Stimulated activated naive CD8-positive, alpha-beta T cell treated with anti-CD3 and anti-CD28 coated beads, Interleukin-15, amount 100 ng/mL, for 72 hours (primary cell): ENCODE measurements at regions not wholly inside any gene's neighbourhood (a gene's known extent, or its start where the extent isn't known, plus 50 kb on each side); places are given as distances from the start of the nearest gene placed in this dataset.
"Not testable (repeated sequence)": the region's sequence is repeated elsewhere in the genome, so short reads cannot be mapped to it uniquely, and the experiment has no call there.

Experiments
- ATAC-seq: fragments of 150-1000 bp; cut with Tn5 transposase; 2 replicates; pipeline ENCODE4 v1.10.0; 2021; ENCODE audit warnings: mild to moderate bottlenecking, moderate library complexity
- DNase-seq, 2 donors: peaks; one replicate each; pipeline ENCODE4 v3.0.0; 2021 to 2022
- H3K27ac Mint-ChIP-seq, 2 donors: one replicate each; pipeline ENCODE4 v1.8.0; 2022; ENCODE audit warnings: mild to moderate bottlenecking in 2 of 2, mixed read lengths in 2 of 2, moderate library complexity in 2 of 2
- H3K27me3 Mint-ChIP-seq: one replicate; pipeline ENCODE4 v1.8.0; 2022; ENCODE audit warnings: mixed read lengths
- H3K4me1 Mint-ChIP-seq: one replicate; pipeline ENCODE4 v1.8.0; 2022; ENCODE audit warnings: mild to moderate bottlenecking, mixed read lengths
- H3K4me3 Mint-ChIP-seq, 2 donors: one replicate each; pipeline ENCODE4 v1.8.0; 2022; ENCODE audit warnings: mild to moderate bottlenecking in 2 of 2, mixed read lengths in 2 of 2, moderate library complexity in 1 of 2
- H3K9me3 Mint-ChIP-seq, 2 donors: one replicate each; pipeline ENCODE4 v1.8.0; 2022; ENCODE audit warnings: mixed read lengths in 2 of 2

GRCh38 chr14:57044101-57044973, 224.4 kb downstream of the EXOC5 start:
- not testable (repeated sequence) for H3K27ac Mint-ChIP-seq, ATAC-seq, H3K4me3 Mint-ChIP-seq, H3K9me3 Mint-ChIP-seq, H3K4me1 Mint-ChIP-seq, DNase-seq
- peaks cover 34% of the 10 kb centered on the region for H3K27me3 Mint-ChIP-seq

- DNase-seq (no peak), ATAC-seq (no peak)
- H3K9me3 Mint-ChIP-seq, result peaks cover 0 to 8% of the 10 kb centered on the region in 2 donors
- H3K27ac Mint-ChIP-seq, result no peak overlapping the region
- no peak overlapping the region for H3K4me3 Mint-ChIP-seq
- no peaks in the 10 kb centered on the region for H3K4me1 Mint-ChIP-seq
- H3K27me3 Mint-ChIP-seq, result peaks cover 32% of the 10 kb centered on the region
These were observed 228.4 kb upstream of the OTX2 start for GRCh38 chr14:57038689-57039088.

DNA sequence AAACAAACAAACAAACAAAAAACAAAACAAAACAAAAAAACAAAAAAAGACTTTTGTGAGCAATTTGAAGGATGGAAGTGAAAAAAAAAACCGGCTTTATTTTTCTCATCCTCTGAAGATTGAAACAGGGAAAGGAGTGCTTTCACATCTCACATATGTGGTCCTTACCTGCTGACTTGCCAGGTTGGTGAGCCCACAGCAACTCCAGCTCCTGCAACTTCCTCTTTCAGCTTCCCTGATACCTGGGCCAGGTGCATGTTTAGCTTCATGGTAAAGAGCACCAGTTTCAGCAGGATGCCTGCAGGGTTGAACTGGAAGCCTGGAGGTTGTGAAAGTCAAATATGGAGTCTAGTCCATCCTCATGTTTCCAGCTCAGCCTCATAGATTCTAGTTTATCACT, 221.2 kb upstream of the OTX2 start:
- H3K4me1 Mint-ChIP-seq, result no peaks in the 10 kb centered on the region
- ATAC-seq (no peak), DNase-seq (no peak)
- H3K27me3 Mint-ChIP-seq, result peaks cover 26% of the 10 kb centered on the region
- H3K4me3 Mint-ChIP-seq, result no peak overlapping the region
- H3K27ac Mint-ChIP-seq, result no peak overlapping the region
- H3K9me3 Mint-ChIP-seq, result peaks cover 5 to 21% of the 10 kb centered on the region in 2 donors

DNA sequence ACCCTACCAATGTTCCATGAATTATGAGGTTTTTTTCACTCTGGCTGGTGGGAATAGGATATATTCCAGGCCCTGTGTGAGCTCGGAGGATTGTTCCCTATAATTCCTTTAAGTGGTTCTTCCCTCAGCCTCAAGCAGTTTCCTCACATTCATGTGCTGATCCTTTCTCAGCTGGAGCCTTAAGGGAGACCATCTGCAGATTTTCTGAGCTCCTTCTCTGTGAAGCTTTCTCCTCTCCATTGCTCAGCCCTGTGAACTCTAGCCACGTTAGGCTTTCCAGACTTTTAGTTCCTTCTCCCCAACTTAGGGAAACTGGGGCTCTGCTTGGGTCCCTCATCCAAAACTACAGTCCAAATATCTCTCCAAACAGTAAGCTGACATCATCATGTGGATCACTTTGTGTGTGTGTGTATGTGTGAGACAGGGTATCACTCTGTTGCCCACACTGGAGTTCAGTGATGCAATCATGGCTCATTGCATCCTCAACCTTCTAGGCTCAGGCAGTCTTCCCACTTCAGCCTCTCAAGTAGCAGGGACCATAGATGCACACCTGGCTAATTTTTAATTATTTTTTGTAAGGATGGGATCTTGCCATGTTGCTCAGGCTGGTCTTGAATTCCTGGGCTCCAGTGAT, 219.5 kb upstream of the OTX2 start:
- ATAC-seq (no peak), DNase-seq (no peak)
- no peak overlapping the region for H3K27ac Mint-ChIP-seq
- no peaks in the 10 kb centered on the region for H3K4me1 Mint-ChIP-seq
- H3K27me3 Mint-ChIP-seq, result peaks cover 26% of the 10 kb centered on the region
- H3K4me3 Mint-ChIP-seq, result no peak overlapping the region
- peaks cover 8 to 21% of the 10 kb centered on the region in 2 donors for H3K9me3 Mint-ChIP-seq

DNA sequence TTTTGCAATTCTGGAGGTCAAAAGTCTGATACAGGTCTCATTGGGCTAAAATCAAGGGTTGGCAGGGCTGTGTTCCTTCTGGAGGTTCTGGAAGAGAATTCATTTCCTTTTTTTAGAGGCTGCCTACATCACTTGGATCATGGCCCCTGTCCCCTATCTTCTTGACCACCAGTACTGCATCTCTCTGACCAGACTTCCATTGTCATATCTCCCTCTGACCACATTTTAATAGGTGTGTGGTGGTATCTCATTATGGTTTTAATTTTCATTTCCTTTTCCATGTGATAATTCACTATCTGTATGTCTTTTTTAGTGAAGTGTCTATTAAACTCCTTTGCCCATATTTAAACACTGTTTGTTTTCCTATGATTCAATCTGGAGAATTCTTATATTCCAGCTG, 215.2 kb upstream of the OTX2 start:
- H3K27ac Mint-ChIP-seq, result no peak overlapping the region
- ATAC-seq (no peak), DNase-seq (no peak)
- H3K27me3 Mint-ChIP-seq, result peaks cover 9% of the 10 kb centered on the region
- no peaks in the 10 kb centered on the region for H3K4me1 Mint-ChIP-seq
- peaks cover 4 to 14% of the 10 kb centered on the region in 2 donors for H3K9me3 Mint-ChIP-seq
- no peak overlapping the region for H3K4me3 Mint-ChIP-seq

DNA sequence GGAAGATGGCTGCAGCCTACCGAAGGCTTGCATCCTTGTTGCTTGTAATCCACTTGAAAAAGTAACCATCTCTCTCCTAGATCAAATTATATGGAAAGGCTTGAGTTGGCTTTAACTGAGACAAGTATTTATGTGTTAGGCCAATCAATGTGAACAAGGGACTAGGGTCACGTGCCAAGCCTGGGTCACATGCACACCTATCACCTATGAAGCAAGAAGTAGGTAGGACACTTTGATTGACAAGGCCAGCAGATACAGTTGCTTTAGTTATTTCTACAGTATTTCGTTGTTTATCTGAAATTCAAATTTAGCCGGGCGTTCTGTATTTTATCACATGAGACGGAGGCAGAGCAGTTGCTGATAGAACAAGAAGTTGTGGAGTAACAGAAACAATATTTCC, 212.3 kb upstream of the OTX2 start:
- no peak for ATAC-seq
- DNase-seq, result no peak
- H3K27ac Mint-ChIP-seq, result no peak overlapping the region
- no peaks in the 10 kb centered on the region for H3K27me3 Mint-ChIP-seq
- H3K4me3 Mint-ChIP-seq, result no peak overlapping the region
- peaks cover 4 to 7% of the 10 kb centered on the region in 2 donors for H3K9me3 Mint-ChIP-seq
- H3K4me1 Mint-ChIP-seq, result no peaks in the 10 kb centered on the region

DNA sequence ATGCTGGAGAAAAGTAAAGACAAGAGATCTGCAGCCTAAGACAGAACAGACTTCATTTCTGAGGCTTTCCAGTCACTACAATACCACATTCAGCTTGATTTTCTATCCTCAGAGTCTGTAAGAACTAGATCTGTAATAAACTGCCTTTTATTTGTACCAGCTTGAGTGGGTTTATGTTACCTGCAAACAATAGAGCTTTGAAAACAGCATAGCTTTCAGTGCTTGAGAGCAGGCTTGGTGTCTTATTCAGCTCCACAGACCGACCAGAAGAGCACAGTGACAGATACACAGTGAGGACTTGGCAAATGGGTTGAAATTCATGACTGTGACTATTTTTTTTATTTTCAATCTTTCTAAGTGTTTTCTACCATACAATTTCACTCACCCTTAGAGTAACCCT, 207.8 kb upstream of the OTX2 start:
- Mint-ChIP-seq H3K4me3 (no peak overlapping the region), H3K27me3 (no peaks in the 10 kb centered on the region), H3K4me1 (no peaks in the 10 kb centered on the region), H3K9me3 (peaks cover 6 to 10% of the 10 kb centered on the region in 2 donors), H3K27ac (no peak overlapping the region)
- DNase-seq (no peak), ATAC-seq (no peak)

- no peak for DNase-seq
- Mint-ChIP-seq H3K27ac (no peak overlapping the region), H3K27me3 (peaks cover 21% of the 10 kb centered on the region), H3K4me3 (no peak overlapping the region), H3K9me3 (peaks cover 10 to 14% of the 10 kb centered on the region in 2 donors), H3K4me1 (no peaks in the 10 kb centered on the region)
- ATAC-seq, result no peak
These were observed 203.7 kb upstream of the OTX2 start for GRCh38 chr14:57013987-57014386.

DNA sequence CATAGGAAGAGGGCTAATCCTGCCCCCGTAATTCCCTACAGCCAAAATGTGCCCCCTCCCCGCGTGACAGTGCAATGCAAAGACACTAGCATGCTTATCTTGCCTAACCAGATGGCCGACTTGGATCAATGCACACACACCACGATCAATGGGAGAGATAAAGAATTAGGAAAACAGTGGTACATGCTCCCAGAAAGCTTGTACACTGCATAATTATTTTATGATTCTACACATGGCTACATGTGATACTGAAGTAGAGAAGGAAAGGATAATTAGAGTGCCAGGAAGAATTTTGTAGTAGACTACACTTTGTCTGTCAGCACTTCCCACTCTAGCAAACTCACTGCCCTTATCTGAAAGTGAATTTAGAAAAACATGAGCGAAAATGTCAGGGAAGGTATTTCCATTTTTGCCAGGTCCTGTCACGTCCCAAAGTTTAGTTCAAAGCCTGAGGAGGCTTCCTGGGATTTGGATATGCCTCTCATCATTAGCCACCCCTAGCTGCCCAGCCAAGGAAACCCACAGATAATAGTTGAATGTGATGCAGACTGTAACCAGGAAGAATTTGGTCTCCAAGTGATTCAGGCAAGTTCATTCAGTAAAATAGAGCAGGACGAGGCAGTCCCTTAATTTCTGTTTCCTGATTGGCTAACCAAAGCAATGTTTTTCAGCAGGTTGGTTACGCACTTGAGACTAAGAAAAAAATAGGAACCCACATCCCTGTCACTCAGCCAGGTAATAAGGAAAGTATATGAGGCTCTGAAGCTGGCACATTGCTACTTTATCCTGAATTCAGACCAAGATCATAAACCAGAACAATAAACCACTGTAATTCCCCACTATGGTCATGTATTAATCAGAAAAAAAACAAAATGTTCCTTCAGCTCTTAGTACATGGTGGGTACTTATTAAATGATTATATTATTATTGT, 199.6 kb upstream of the OTX2 start:
- ATAC-seq (no peak), DNase-seq (no peak)
- no peak overlapping the region for H3K27ac Mint-ChIP-seq
- peaks cover 36% of the 10 kb centered on the region for H3K27me3 Mint-ChIP-seq
- no peaks in the 10 kb centered on the region for H3K4me1 Mint-ChIP-seq
- peaks cover 8 to 14% of the 10 kb centered on the region in 2 donors for H3K9me3 Mint-ChIP-seq
- H3K4me3 Mint-ChIP-seq, result no peak overlapping the region

GRCh38 chr14:57008534-57008933, 198.3 kb upstream of the OTX2 start:
- ATAC-seq, result no peak
- Mint-ChIP-seq H3K9me3 (peaks cover 3 to 11% of the 10 kb centered on the region in 2 donors), H3K27me3 (peaks cover 36% of the 10 kb centered on the region), H3K27ac (no peak overlapping the region), H3K4me3 (no peak overlapping the region), H3K4me1 (no peaks in the 10 kb centered on the region)
- DNase-seq, result no peak

GRCh38 chr14:56998728-56999127, 188.4 kb upstream of the OTX2 start:
- Mint-ChIP-seq H3K27ac (no peak overlapping the region), H3K4me1 (no peaks in the 10 kb centered on the region), H3K9me3 (no peaks in the 10 kb centered on the region), H3K27me3 (peaks cover 19% of the 10 kb centered on the region), H3K4me3 (no peak overlapping the region)
- no peak for DNase-seq
- no peak for ATAC-seq

DNA sequence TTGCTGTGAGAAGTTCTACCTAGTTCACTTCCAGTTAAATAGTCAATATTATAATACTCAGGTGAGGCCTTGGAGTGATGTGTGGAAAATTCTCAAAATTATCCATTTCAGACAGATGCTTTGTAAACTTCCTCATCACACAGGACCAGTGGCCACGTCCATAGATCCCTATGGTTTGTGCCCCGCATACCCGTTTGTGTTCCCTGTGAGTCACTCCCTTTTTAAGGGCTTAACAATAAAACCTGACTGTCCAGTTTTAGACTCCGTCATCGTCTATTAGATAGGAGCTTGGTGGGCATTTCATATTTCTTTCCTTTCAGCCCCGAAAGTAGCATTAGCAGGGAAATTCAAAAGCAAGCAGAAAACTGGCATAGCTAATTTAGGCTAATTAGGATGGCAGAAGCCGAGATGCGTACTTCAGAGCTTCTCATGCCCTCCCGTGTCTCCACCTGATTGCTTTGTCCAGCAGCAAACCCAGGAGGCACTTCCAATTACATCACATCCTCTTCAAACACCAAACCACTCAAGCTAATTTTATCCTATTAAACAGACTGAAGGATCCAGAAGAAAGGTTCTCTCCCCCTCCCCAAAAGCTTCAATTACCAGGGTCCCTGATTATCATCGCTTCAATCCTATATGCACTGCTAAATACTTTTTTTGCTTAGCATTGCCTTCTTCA, 186.6 kb upstream of the OTX2 start:
- ATAC-seq, result no peak
- no peaks in the 10 kb centered on the region for H3K4me1 Mint-ChIP-seq
- no peak for DNase-seq
- H3K27me3 Mint-ChIP-seq, result peaks cover 19% of the 10 kb centered on the region
- no peak overlapping the region for H3K27ac Mint-ChIP-seq
- H3K4me3 Mint-ChIP-seq, result no peak overlapping the region
- H3K9me3 Mint-ChIP-seq, result no peaks in the 10 kb centered on the region

DNA sequence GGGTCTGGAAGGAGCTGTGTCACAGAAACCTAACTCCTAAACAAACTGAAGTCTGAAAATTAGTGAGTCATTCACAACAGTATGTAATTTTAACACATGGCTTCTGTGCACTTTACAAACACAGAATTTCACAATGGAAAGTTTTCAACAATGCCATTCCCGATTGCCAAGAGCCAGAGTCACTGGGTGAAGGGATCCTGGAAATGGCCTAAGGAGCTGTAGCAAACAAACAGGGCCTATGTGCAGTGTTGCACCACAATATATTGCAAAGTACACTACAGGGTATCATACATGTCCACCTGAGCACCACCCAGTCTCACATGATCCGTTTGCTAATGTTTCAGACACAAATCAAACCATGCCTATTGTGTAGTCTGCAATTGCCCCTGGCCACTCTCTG, 184.7 kb upstream of the OTX2 start:
- Mint-ChIP-seq H3K27me3 (peaks cover 11% of the 10 kb centered on the region), H3K27ac (no peak overlapping the region), H3K4me1 (no peaks in the 10 kb centered on the region), H3K9me3 (peaks cover 0 to 6% of the 10 kb centered on the region in 2 donors), H3K4me3 (no peak overlapping the region)
- ATAC-seq (no peak), DNase-seq (no peak)

GRCh38 chr14:56992332-56992820, 182.1 kb upstream of the OTX2 start:
- no peaks in the 10 kb centered on the region for H3K4me1 Mint-ChIP-seq
- DNase-seq, result no peak
- peaks cover 0 to 6% of the 10 kb centered on the region in 2 donors for H3K9me3 Mint-ChIP-seq
- no peaks in the 10 kb centered on the region for H3K27me3 Mint-ChIP-seq
- ATAC-seq, result no peak
- no peak overlapping the region for H3K4me3 Mint-ChIP-seq
- no peak overlapping the region for H3K27ac Mint-ChIP-seq
